Pancreas (tissue), 10 donors: ENCODE measurements at regions not wholly inside any gene's neighbourhood (a gene's known extent, or its start where the extent isn't known, plus 50 kb on each side); places are given as distances from the start of the nearest gene placed in this dataset.
"Not testable (repeated sequence)": the region's sequence is repeated elsewhere in the genome, so short reads cannot be mapped to it uniquely, and the experiment has no call there.

ENCODE experiments used
- ATAC-seq, 4 donors: fragments of 200-7000 bp; cut with Tn5 transposase; one replicate each; pipeline versions ENCODE4 v1.8.0 to v1.9.1; 2020; ENCODE audit warnings: mild to moderate bottlenecking in 4 of 4, moderate library complexity in 4 of 4
- DNase-seq, 6 donors: peaks; one replicate each; pipeline ENCODE4 v3.0.0-alpha.2; 2020
- FAIRE-seq: peaks from 2 replicates; lab custom pipeline; 2012; peaks lifted over from hg19 to GRCh38; lab: Jason Lieb, UNC
- H3K27ac ChIP-seq, 4 donors: fragments of 200-600 bp; sonication (generic); 1 replicate in 3 of 4; 2 replicates in 1 of 4; pipeline versions ENCODE4 v1.5.0 to v1.8.0; 2020
- H3K27me3 ChIP-seq, 4 donors: fragments of 200-600 bp; one replicate each; pipeline ENCODE4 v1.8.0; 2021
- H3K36me3 ChIP-seq, 3 donors: fragments of 200-600 bp; sonication (generic) in 1 of 3; one replicate each; pipeline versions ENCODE4 v1.5.0 to v1.8.0; 2020 to 2021
- H3K4me1 ChIP-seq, 3 donors: fragments of 200-600 bp; one replicate each; pipeline ENCODE4 v1.8.0; 2021
- H3K4me3 ChIP-seq, 4 donors: fragments of 200-600 bp; sonication (generic) in 2 of 4; one replicate each; pipeline versions ENCODE4 v1.5.0 to v1.8.0; 2020 to 2021
- H3K9me3 ChIP-seq, 4 donors: fragments of 200-600 bp; one replicate each; pipeline ENCODE4 v1.8.0; 2021
- CTCF ChIP-seq, 4 donors: fragments of 200-600 bp; sonication (generic) in 3 of 4; IDR thresholded peaks; one replicate each; pipeline versions ENCODE4 v1.5.0 to v1.8.0; 2021; ENCODE audit warnings: antibody characterized with exemption in 4 of 4
- WGBS, 2 donors: extraction: QIAGEN DNeasy Blood & Tissue Kit; methylation state at CpG; one replicate each; pipeline ENCODE4 v1.1.7; 2013; 5-methylcytosine and 5-hydroxymethylcytosine counted together
- intact Hi-C, 3 donors: fragments of 100-400 bp; cut with DNase I; formaldehyde crosslinking; loops; one replicate each; pipeline versions ENCODE4 v1.11.1 to v1.14.2; 2022
- donor health status: healthy with polysubstance abuse.
- donor health status: DM: no; HTN: no; CAD: no; lungs with moderate emphysema.
- donor health status: DM: no; HTN: no; CAD: no.
- donor health status: control.
- donor health status: control.
- donor health status: Bipolar disorder and iron deficiency.
- donor health status: DM: yes; HTN: yes; CAD: no.
- donor health status: DM: no; HTN: no; CAD: no.
- donor health status: DM: no; HTN: no; CAD: no.
- donor health status: DM: yes; HTN: yes; CAD: no.

GRCh38 chr16:52298769-52299168 lies 248.2 kb downstream of the TOX3 start:
- no peaks in the 10 kb centered on the region for H3K36me3 ChIP-seq
- H3K27me3 ChIP-seq, result no peaks in the 10 kb centered on the region
- DNase-seq (no peak), ATAC-seq (no peak), FAIRE-seq (no peak)
- H3K9me3 ChIP-seq, result no peaks in the 10 kb centered on the region
- H3K4me1 ChIP-seq, result peaks cover 0 to 4% (median 0%) of the 10 kb centered on the region in 3 donors
- H3K27ac ChIP-seq, result no peak overlapping the region
- no peak for TF ChIP-seq CTCF (IDR thresholded peaks at IDR 0.05)
- no peak overlapping the region for H3K4me3 ChIP-seq
- intact Hi-C loops, result no loop called here

- H3K4me3 ChIP-seq, H3K9me3 ChIP-seq, H3K36me3 ChIP-seq, intact Hi-C loops, H3K27me3 ChIP-seq, H3K27ac ChIP-seq, H3K4me1 ChIP-seq, FAIRE-seq, DNase-seq: not testable (repeated sequence)
- peak in 2 of 4 donors; percentile 27 to 45 for ATAC-seq
- 31 to 34% methylated on average over 4 of the region's 4 CpGs for WGBS, 2 donors
Observed at GRCh38 chr16:52296706-52297315, 250.1 kb downstream of the TOX3 start.

GRCh38 chr16:52296076-52296475 lies 250.9 kb downstream of the TOX3 start:
- no peak for TF ChIP-seq CTCF (IDR thresholded peaks at IDR 0.05)
- WGBS, 2 donors, result 63 to 65% methylated on average over 2 of the region's 2 CpGs
- FAIRE-seq (no peak), ATAC-seq (peak in 1 of 4 donors; percentile 24), DNase-seq (no peak)
- Histone ChIP-seq H3K36me3 (no peaks in the 10 kb centered on the region), H3K27me3 (no peaks in the 10 kb centered on the region), H3K9me3 (no peaks in the 10 kb centered on the region), H3K4me3 (no peak overlapping the region), H3K4me1 (peaks cover 0 to 4% (median 0%) of the 10 kb centered on the region in 3 donors), H3K27ac (no peak overlapping the region)
- intact Hi-C loops, result no loop called here

GRCh38 chr16:52294660-52295059 lies 252.3 kb downstream of the TOX3 start:
- H3K27ac ChIP-seq, result no peak overlapping the region
- H3K4me3 ChIP-seq, result no peak overlapping the region
- H3K9me3 ChIP-seq, result no peaks in the 10 kb centered on the region
- no peak for TF ChIP-seq CTCF (IDR thresholded peaks at IDR 0.05)
- intact Hi-C loops, result no loop called here
- DNase-seq (no peak), ATAC-seq (no peak), FAIRE-seq (no peak)
- peaks cover 0 to 4% (median 0%) of the 10 kb centered on the region in 3 donors for H3K4me1 ChIP-seq
- no peaks in the 10 kb centered on the region for H3K27me3 ChIP-seq
- WGBS, 2 donors, result 59 to 68% methylated on average over 3 of the region's 3 CpGs
- no peaks in the 10 kb centered on the region for H3K36me3 ChIP-seq

- no peak for ATAC-seq
- WGBS, 2 donors, result 52 to 59% methylated on average over 2 of the region's 2 CpGs
Observed at GRCh38 chr16:52293204-52293603, 253.7 kb downstream of the TOX3 start.

More at GRCh38 chr16:52293204-52293603, 253.7 kb downstream of the TOX3 start:
- no peak for FAIRE-seq
- Histone ChIP-seq H3K4me1 (peaks cover 0 to 4% (median 0%) of the 10 kb centered on the region in 3 donors), H3K36me3 (no peaks in the 10 kb centered on the region), H3K9me3 (no peaks in the 10 kb centered on the region), H3K4me3 (no peak overlapping the region), H3K27ac (no peak overlapping the region), H3K27me3 (no peaks in the 10 kb centered on the region)
- TF ChIP-seq CTCF (IDR thresholded peaks at IDR 0.05), result no peak
- intact Hi-C loops, result no loop called here
- DNase-seq, result no peak
